ENCODE measurements at regions not wholly inside any gene's neighbourhood (a gene's known extent, or its start where the extent isn't known, plus 50 kb on each side); places are given as distances from the start of the nearest gene placed in this dataset.

GRCh38 chr17:54760836-54761235, 139.8 kb upstream of the TOM1L1 start:
- no peak for TF ChIP-seq CTCF (IDR thresholded peaks at IDR 0.05)
- no peak for TF ChIP-seq POLR2A (IDR thresholded peaks at IDR 0.05)

Data from heart left ventricle (tissue), 13 donors.